ENCODE measurements at regions not wholly inside any gene's neighbourhood (a gene's known extent, or its start where the extent isn't known, plus 50 kb on each side); places are given as distances from the start of the nearest gene placed in this dataset.

DNA sequence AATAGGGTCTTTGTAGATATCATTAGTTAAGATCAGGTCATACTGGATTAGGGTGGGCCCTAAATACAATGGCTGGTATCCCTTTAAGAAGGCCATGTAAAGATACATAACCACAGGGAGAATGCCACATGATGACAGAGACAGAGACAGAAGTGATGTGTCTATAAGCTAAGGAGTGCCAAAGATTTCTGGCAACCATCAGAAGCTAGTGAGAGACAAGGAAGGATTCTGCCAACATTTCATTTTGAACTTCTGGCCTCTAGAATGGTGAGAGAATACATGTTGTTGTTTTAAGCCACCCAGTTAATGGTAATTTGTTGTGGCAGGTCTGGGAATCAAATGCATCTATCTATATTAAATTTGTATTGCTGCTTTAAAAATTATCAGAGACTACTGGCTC, 185.5 kb upstream of the CYRIA start:
- Histone ChIP-seq H4K91ac (ENCODE audit: insufficient read length, low read depth, low read length) (no peak overlapping the region), H3K14ac (ENCODE audit: insufficient read depth, low read length) (no peak overlapping the region), H2AK5ac (ENCODE audit: insufficient read length, low read length) (no peak overlapping the region), H3T11ph (ENCODE audit: low read length) (no peak overlapping the region), H2BK20ac (ENCODE audit: low read depth, low read length, poor library complexity, severe bottlenecking) (no peak overlapping the region), H2BK120ac (ENCODE audit: low read depth, low read length, poor library complexity, severe bottlenecking) (no peak overlapping the region), H4K20me1 (ENCODE audit: control insufficient read depth, insufficient read depth, insufficient read length) (no peaks in the 10 kb centered on the region), H3K4me1 (ENCODE audit: insufficient read depth, low read length) (no peaks in the 10 kb centered on the region), H4K8ac (replicated peaks; ENCODE audit: insufficient read length, low read depth, low read length) (no peak overlapping the region), H2BK15ac (ENCODE audit: low read depth, low read length) (no peak overlapping the region), H3K9ac (ENCODE audit: extremely low read depth, insufficient read length, low read length) (no peak overlapping the region), H3K56ac (ENCODE audit: insufficient read length, low read depth, low read length) (no peak overlapping the region), H3K9me3 (ENCODE audit: control insufficient read depth, low read depth, low read length) (no peaks in the 10 kb centered on the region), H3K79me2 (ENCODE audit: insufficient read depth, low read length) (no peaks in the 10 kb centered on the region), H2AFZ (ENCODE audit: low read length) (no peak overlapping the region), H3K27ac (ENCODE audit: insufficient read length, low read depth, low read length) (no peak overlapping the region), H3K4ac (ENCODE audit: low read depth, low read length) (no peak overlapping the region), H3K23me2 (ENCODE audit: insufficient read length, low read depth, low read length, poor library complexity, severe bottlenecking) (no peaks in the 10 kb centered on the region), H3K79me1 (ENCODE audit: insufficient read depth, low read depth, low read length, poor library complexity, severe bottlenecking) (no peaks in the 10 kb centered on the region), H3K4me2 (ENCODE audit: insufficient read depth, insufficient read length, low read length) (no peak overlapping the region), H3K27me3 (ENCODE audit: insufficient read depth, low read length) (no peaks in the 10 kb centered on the region), H2BK12ac (ENCODE audit: insufficient read length, low read depth, low read length) (no peak overlapping the region), H2BK5ac (ENCODE audit: insufficient read length, low read length) (no peak overlapping the region), H3K23ac (ENCODE audit: insufficient read length, low read depth, low read length) (no peak overlapping the region), H4K5ac (ENCODE audit: insufficient read length, low read depth, low read length) (no peak overlapping the region), H3K18ac (ENCODE audit: insufficient read length, low read depth, low read length) (no peak overlapping the region)
- Mint-ChIP-seq H3K27ac (no peak overlapping the region), H3K36me3 (ENCODE audit: insufficient read depth in 1 of 3, low read depth in 3 of 3) (no peaks in the 10 kb centered on the region), H3K4me3 (no peak overlapping the region), H3K9me3 (no peaks in the 10 kb centered on the region; a peak in 1 of 5 replicates), H3K4me1 (no peaks in the 10 kb centered on the region), H3K27me3 (ENCODE audit: low read depth) (no peaks in the 10 kb centered on the region; the same call in none of the 2 replicates)
- DNase-seq, result no peak
- TF ChIP-seq, protein P1, sequence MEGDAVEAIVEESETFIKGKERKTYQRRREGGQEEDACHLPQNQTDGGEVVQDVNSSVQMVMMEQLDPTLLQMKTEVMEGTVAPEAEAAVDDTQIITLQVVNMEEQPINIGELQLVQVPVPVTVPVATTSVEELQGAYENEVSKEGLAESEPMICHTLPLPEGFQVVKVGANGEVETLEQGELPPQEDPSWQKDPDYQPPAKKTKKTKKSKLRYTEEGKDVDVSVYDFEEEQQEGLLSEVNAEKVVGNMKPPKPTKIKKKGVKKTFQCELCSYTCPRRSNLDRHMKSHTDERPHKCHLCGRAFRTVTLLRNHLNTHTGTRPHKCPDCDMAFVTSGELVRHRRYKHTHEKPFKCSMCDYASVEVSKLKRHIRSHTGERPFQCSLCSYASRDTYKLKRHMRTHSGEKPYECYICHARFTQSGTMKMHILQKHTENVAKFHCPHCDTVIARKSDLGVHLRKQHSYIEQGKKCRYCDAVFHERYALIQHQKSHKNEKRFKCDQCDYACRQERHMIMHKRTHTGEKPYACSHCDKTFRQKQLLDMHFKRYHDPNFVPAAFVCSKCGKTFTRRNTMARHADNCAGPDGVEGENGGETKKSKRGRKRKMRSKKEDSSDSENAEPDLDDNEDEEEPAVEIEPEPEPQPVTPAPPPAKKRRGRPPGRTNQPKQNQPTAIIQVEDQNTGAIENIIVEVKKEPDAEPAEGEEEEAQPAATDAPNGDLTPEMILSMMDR (conservative IDR thresholded peaks at IDR 0.05), result no peak

Measured in H9 (cell line).